Nephron progenitor cell (in vitro differentiated cells): ENCODE measurements at regions not wholly inside any gene's neighbourhood (a gene's known extent, or its start where the extent isn't known, plus 50 kb on each side); places are given as distances from the start of the nearest gene placed in this dataset.

Source experiments
- DNase-seq: peaks from one replicate; pipeline ENCODE4 v3.0.0; 2021
- H3K27ac Mint-ChIP-seq: 2 replicates; pipeline ENCODE4 v1.8.0; 2021; ENCODE audit warnings: mild to moderate bottlenecking, moderate library complexity, mixed read lengths
- H3K27me3 Mint-ChIP-seq: 2 replicates; pipeline ENCODE4 v1.8.0; 2021; ENCODE audit warnings: mild to moderate bottlenecking, low read depth, mixed read lengths; ENCODE audit not compliant: poor library complexity
- H3K36me3 Mint-ChIP-seq: 2 replicates; pipeline ENCODE4 v1.8.0; 2021; ENCODE audit warnings: low read depth, mixed read lengths
- H3K4me1 Mint-ChIP-seq: 2 replicates; pipeline ENCODE4 v1.8.0; 2021; ENCODE audit warnings: mixed read lengths
- H3K4me3 Mint-ChIP-seq: 2 replicates; pipeline ENCODE4 v1.8.0; 2021; ENCODE audit warnings: mild to moderate bottlenecking, moderate library complexity, mixed read lengths
- H3K9me3 Mint-ChIP-seq: 2 replicates; pipeline ENCODE4 v1.8.0; 2021; ENCODE audit warnings: mild to moderate bottlenecking, moderate library complexity, mixed read lengths
- TF ChIP-seq, protein P1 (sequence below): fragments of 200-600 bp; sonication (generic); IDR thresholded peaks from 2 replicates; pipeline ENCODE4 v1.5.0; 2021; ENCODE audit warnings: antibody characterized with exemption

DNA sequence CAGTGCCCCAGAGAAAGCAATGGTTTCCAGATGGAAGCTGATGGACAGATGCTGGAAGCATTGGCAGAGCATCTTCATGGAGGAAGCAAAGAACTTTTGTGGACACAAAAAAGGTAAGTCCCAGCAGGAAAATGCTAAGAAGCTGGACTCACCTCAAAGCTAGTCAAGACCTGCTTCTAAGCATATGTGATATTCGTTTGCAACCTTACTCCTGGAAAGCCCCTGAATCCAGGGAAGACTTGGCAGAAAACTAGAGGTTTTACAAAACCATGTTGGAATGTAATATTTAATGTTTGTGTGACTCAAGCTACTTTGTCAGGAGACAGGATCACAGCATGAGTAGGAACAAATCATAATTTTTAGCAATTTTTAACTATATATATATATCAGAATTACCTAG is 288.2 kb downstream of the BCHE start:
- Mint-ChIP-seq H3K27me3 (no peaks in the 10 kb centered on the region), H3K4me3 (no peak overlapping the region), H3K27ac (no peak overlapping the region), H3K4me1 (no peaks in the 10 kb centered on the region), H3K36me3 (no peaks in the 10 kb centered on the region), H3K9me3 (no peaks in the 10 kb centered on the region)
- TF ChIP-seq, protein P1, sequence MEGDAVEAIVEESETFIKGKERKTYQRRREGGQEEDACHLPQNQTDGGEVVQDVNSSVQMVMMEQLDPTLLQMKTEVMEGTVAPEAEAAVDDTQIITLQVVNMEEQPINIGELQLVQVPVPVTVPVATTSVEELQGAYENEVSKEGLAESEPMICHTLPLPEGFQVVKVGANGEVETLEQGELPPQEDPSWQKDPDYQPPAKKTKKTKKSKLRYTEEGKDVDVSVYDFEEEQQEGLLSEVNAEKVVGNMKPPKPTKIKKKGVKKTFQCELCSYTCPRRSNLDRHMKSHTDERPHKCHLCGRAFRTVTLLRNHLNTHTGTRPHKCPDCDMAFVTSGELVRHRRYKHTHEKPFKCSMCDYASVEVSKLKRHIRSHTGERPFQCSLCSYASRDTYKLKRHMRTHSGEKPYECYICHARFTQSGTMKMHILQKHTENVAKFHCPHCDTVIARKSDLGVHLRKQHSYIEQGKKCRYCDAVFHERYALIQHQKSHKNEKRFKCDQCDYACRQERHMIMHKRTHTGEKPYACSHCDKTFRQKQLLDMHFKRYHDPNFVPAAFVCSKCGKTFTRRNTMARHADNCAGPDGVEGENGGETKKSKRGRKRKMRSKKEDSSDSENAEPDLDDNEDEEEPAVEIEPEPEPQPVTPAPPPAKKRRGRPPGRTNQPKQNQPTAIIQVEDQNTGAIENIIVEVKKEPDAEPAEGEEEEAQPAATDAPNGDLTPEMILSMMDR: no peak
- no peak for DNase-seq

DNA sequence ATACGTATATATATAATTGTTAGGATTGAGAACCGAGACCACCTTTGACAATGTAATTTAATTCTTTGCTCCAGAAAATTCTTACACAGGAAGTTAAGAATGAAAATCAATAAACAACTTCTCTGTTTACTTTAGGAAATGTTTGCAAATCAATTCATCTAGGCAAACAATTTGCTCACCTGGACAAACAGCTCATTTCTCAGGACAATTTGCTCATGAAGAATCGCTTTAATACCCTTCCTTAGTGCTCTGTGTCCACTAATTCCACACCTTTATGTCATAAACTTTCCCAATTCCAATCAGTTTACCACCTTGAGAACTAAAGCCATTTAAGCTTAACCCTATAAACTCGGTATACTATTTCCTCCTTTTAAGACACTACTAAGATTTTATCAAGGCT is 292.2 kb downstream of the BCHE start:
- TF ChIP-seq, protein P1: no peak
- H3K4me3 Mint-ChIP-seq: no peak overlapping the region
- H3K36me3 Mint-ChIP-seq: no peaks in the 10 kb centered on the region
- no peak for DNase-seq
- H3K9me3 Mint-ChIP-seq: no peaks in the 10 kb centered on the region
- no peaks in the 10 kb centered on the region for H3K27me3 Mint-ChIP-seq
- no peak overlapping the region for H3K27ac Mint-ChIP-seq
- H3K4me1 Mint-ChIP-seq: no peaks in the 10 kb centered on the region

- TF ChIP-seq, protein P1: no peak
- Mint-ChIP-seq H3K27me3 (no peaks in the 10 kb centered on the region), H3K9me3 (no peaks in the 10 kb centered on the region), H3K4me1 (no peaks in the 10 kb centered on the region), H3K36me3 (no peaks in the 10 kb centered on the region), H3K27ac (no peak overlapping the region), H3K4me3 (no peak overlapping the region)
- no peak for DNase-seq
These were observed 292.8 kb downstream of the BCHE start for GRCh38 chr3:165544432-165544831.

- no peak for DNase-seq
- Mint-ChIP-seq H3K4me3 (no peak overlapping the region), H3K4me1 (no peaks in the 10 kb centered on the region), H3K27ac (no peak overlapping the region), H3K9me3 (no peaks in the 10 kb centered on the region), H3K36me3 (no peaks in the 10 kb centered on the region), H3K27me3 (no peaks in the 10 kb centered on the region)
- TF ChIP-seq, protein P1: no peak
These were observed 299.1 kb downstream of the BCHE start for GRCh38 chr3:165538166-165538565.

- TF ChIP-seq, protein P1: no peak
These were observed 304.4 kb downstream of the BCHE start for GRCh38 chr3:165532851-165533250.

GRCh38 chr3:165529451-165529850 is 307.8 kb downstream of the BCHE start:
- H3K4me3 Mint-ChIP-seq: no peak overlapping the region
- no peak for DNase-seq
- no peaks in the 10 kb centered on the region for H3K27me3 Mint-ChIP-seq
- TF ChIP-seq, protein P1: no peak
- no peaks in the 10 kb centered on the region for H3K36me3 Mint-ChIP-seq
- no peaks in the 10 kb centered on the region for H3K4me1 Mint-ChIP-seq
- peaks cover 4% of the 10 kb centered on the region for H3K9me3 Mint-ChIP-seq
- no peak overlapping the region for H3K27ac Mint-ChIP-seq

More at GRCh38 chr3:165532851-165533250, 304.4 kb downstream of the BCHE start:
- no peaks in the 10 kb centered on the region for H3K4me1 Mint-ChIP-seq
- DNase-seq: no peak
- H3K27ac Mint-ChIP-seq: no peak overlapping the region
- no peaks in the 10 kb centered on the region for H3K27me3 Mint-ChIP-seq
- H3K4me3 Mint-ChIP-seq: no peak overlapping the region
- peaks cover 4% of the 10 kb centered on the region for H3K9me3 Mint-ChIP-seq
- H3K36me3 Mint-ChIP-seq: no peaks in the 10 kb centered on the region
